ENCODE measurements at regions not wholly inside any gene's neighbourhood (a gene's known extent, or its start where the extent isn't known, plus 50 kb on each side); places are given as distances from the start of the nearest gene placed in this dataset.
A peak's percentile ranks its signal among the peaks of the same experiment; 100 is the strongest.

DNA sequence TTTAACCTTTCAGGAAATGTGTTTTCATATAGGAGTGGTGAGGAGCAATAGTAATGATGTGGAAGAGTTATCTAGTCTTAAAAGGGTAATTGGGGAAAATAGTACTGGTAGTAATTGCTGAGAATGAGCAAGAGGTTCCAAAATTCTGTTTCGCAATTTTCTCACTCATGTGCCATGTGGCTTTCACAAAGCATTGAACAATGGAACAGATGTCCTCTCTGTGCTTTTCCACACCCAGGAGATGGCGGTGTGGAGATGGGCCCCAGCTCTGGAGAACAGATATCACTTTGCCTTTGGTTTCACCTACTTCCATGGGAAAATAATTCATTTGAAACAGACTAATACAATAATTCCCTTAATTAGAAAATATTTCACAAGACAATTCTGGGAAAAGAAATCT is 170.0 kb upstream of the SLC10A2 start:
- TF ChIP-seq, protein P1, sequence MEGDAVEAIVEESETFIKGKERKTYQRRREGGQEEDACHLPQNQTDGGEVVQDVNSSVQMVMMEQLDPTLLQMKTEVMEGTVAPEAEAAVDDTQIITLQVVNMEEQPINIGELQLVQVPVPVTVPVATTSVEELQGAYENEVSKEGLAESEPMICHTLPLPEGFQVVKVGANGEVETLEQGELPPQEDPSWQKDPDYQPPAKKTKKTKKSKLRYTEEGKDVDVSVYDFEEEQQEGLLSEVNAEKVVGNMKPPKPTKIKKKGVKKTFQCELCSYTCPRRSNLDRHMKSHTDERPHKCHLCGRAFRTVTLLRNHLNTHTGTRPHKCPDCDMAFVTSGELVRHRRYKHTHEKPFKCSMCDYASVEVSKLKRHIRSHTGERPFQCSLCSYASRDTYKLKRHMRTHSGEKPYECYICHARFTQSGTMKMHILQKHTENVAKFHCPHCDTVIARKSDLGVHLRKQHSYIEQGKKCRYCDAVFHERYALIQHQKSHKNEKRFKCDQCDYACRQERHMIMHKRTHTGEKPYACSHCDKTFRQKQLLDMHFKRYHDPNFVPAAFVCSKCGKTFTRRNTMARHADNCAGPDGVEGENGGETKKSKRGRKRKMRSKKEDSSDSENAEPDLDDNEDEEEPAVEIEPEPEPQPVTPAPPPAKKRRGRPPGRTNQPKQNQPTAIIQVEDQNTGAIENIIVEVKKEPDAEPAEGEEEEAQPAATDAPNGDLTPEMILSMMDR (IDR thresholded peaks at IDR 0.05; ENCODE audit: low read depth, low read length) = peak; percentile 19
- no peaks in the 10 kb centered on the region for H3K27me3 ChIP-seq
- H3K9me3 ChIP-seq (ENCODE audit: low read depth) = no peaks in the 10 kb centered on the region
- H3K4me3 ChIP-seq = no peak overlapping the region
- no peak overlapping the region for H3K27ac ChIP-seq
- peak in 1 of 2 donors; percentile 11 for DNase-seq (ENCODE audit: low read depth in 1 of 2, low spot score in 1 of 2)
- H3K36me3 ChIP-seq = no peaks in the 10 kb centered on the region
- peaks cover 2% of the 10 kb centered on the region for H3K4me1 ChIP-seq (ENCODE audit: low read depth)

DNA sequence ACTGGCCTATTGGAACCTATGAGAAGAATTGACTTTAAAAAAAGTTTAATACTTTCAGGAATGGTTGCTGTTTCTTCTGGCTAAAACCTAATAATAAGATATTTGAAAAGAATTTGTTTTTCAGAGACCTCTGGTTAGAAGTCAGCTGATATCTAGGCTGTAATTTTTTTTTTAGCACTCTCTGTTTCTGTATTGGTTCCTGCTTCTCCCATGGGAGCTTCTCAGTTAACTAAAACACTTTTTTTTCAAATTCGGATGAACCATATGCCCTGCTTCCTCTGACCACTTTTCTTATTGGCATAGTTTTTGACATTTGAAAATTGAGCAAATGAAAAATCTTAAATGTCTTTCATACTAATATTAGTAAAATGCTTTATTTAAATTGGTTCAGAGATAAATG is 163.5 kb upstream of the SLC10A2 start:
- no peaks in the 10 kb centered on the region for H3K27me3 ChIP-seq
- H3K27ac ChIP-seq = no peak overlapping the region
- no peak overlapping the region for H3K4me3 ChIP-seq
- no peaks in the 10 kb centered on the region for H3K9me3 ChIP-seq (ENCODE audit: low read depth)
- no peak for DNase-seq (ENCODE audit: low read depth in 1 of 2, low spot score in 1 of 2)
- H3K36me3 ChIP-seq = no peaks in the 10 kb centered on the region
- TF ChIP-seq, protein P1 (IDR thresholded peaks at IDR 0.05; ENCODE audit: low read depth, low read length) = no peak
- no peaks in the 10 kb centered on the region for H3K4me1 ChIP-seq (ENCODE audit: low read depth)

DNA sequence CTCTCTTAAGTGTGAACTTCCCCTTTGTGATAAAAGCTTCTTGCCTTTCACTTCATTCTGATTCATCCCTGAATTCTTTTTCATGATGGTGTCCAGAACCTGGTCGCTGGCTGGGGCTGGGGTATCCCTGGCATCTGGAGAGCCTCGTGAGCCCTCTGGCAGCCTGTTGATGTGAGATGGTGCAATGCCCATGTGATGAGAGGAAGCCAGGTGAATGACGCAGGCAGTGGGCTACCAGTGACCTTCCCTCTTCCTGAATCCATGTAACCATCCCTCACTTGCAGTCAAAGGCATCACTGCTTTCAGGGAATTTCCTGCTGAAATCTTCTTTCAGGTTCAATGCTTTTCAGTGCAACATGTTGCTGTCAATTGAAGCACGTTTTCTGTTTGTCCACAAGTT is 158.6 kb upstream of the SLC10A2 start:
- H3K9me3 ChIP-seq (ENCODE audit: low read depth) = no peaks in the 10 kb centered on the region
- no peak overlapping the region for H3K4me3 ChIP-seq
- DNase-seq (ENCODE audit: low read depth in 1 of 2, low spot score in 1 of 2) = no peak
- TF ChIP-seq, protein P1 (IDR thresholded peaks at IDR 0.05; ENCODE audit: low read depth, low read length) = no peak
- H3K27me3 ChIP-seq = no peaks in the 10 kb centered on the region
- H3K36me3 ChIP-seq = no peaks in the 10 kb centered on the region
- H3K27ac ChIP-seq = no peak overlapping the region
- no peaks in the 10 kb centered on the region for H3K4me1 ChIP-seq (ENCODE audit: low read depth)

DNA sequence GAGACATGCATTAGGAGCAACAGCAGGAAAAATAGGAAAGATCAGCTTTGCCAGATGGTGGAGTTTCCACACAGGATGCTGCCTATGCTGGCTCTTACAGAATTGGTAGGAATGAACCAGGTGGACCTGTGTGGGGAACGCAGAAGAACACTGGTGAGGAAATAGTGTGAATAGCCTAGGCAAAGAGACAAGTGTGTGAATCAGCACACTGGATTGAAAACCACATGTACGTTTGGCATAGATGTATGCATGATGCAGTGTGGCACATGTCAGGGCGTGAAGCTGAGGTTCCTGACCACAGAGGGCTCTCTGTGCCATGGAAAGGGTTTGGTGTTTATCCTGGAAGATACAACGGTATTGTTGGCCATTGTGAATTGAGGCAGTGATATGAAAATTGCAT is 156.5 kb upstream of the SLC10A2 start:
- H3K9me3 ChIP-seq (ENCODE audit: low read depth) = no peaks in the 10 kb centered on the region
- no peaks in the 10 kb centered on the region for H3K4me1 ChIP-seq (ENCODE audit: low read depth)
- TF ChIP-seq, protein P1 (IDR thresholded peaks at IDR 0.05; ENCODE audit: low read depth, low read length) = no peak
- no peaks in the 10 kb centered on the region for H3K27me3 ChIP-seq
- no peak overlapping the region for H3K27ac ChIP-seq
- DNase-seq (ENCODE audit: low read depth in 1 of 2, low spot score in 1 of 2) = no peak
- H3K36me3 ChIP-seq = no peaks in the 10 kb centered on the region
- no peak overlapping the region for H3K4me3 ChIP-seq

DNA sequence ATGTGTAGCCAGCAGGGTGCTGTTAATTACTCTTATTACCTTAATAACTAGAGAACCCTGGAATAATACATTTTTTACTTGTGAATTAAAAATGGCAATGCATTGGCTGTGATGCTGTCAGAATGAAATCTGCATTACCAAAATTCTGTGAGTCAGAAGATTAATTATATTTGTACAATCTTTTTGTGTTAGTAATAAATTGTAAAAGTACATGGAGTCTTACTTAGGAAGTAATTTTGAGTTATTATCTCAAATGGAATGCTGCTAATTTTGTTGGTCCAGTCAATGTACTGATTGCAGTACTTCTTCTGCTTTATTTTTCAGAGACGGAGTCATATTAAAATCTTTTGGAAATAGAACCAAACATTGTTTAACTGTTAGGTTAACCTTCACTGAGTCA is 152.0 kb upstream of the SLC10A2 start:
- TF ChIP-seq, protein P1 (IDR thresholded peaks at IDR 0.05; ENCODE audit: low read depth, low read length) = no peak
- no peak for DNase-seq (ENCODE audit: low read depth in 1 of 2, low spot score in 1 of 2)
- no peaks in the 10 kb centered on the region for H3K4me1 ChIP-seq (ENCODE audit: low read depth)
- no peaks in the 10 kb centered on the region for H3K36me3 ChIP-seq
- no peak overlapping the region for H3K27ac ChIP-seq
- no peak overlapping the region for H3K4me3 ChIP-seq
- H3K27me3 ChIP-seq = no peaks in the 10 kb centered on the region
- no peaks in the 10 kb centered on the region for H3K9me3 ChIP-seq (ENCODE audit: low read depth)

DNA sequence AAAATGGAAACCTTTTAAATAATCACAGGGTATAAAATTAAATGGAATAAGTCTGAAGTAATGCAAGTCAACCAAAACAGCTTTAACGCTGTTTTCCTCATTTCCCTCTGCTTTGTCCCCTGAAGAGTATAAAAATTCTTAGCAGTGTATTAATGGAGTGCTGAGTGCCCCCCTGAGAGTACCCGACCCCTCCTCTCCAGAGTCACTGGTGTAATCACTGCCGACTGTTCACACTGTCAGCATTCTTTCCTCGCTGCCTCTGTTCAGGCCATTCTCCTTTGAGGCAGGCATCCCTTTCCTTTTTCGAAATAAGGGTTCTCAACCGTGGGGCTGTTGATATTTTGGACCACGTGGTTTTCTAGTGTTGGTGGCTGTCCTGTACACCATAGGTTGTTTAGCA is 146.9 kb upstream of the SLC10A2 start:
- no peaks in the 10 kb centered on the region for H3K27me3 ChIP-seq
- TF ChIP-seq, protein P1 (IDR thresholded peaks at IDR 0.05; ENCODE audit: low read depth, low read length) = no peak

More for the DNA sequence above, 146.9 kb upstream of the SLC10A2 start:
- Histone ChIP-seq H3K4me3 (no peak overlapping the region), H3K36me3 (no peaks in the 10 kb centered on the region), H3K9me3 (ENCODE audit: low read depth) (no peaks in the 10 kb centered on the region), H3K27ac (no peak overlapping the region), H3K4me1 (ENCODE audit: low read depth) (peaks cover 7% of the 10 kb centered on the region)
- DNase-seq (ENCODE audit: low read depth in 1 of 2, low spot score in 1 of 2) = no peak

Measured in cardiac muscle cell (in vitro differentiated cells and primary cell).